Fibroblast of lung (primary cell): ENCODE measurements at regions not wholly inside any gene's neighbourhood (a gene's known extent, or its start where the extent isn't known, plus 50 kb on each side); places are given as distances from the start of the nearest gene placed in this dataset.

Source experiments
- DNase-seq, 2 donors: peaks; one replicate each; pipeline versions ENCODE4 v3.0.0 to v3.0.0-alpha.2; 2010; ENCODE audit warnings: low read depth in 2 of 2
- H2AFZ ChIP-seq: 2 replicates; pipeline ENCODE4 v1.5.1; 2012; ENCODE audit warnings: low read length, control low read depth, inconsistent platforms
- H3K27ac ChIP-seq: 2 replicates; pipeline ENCODE4 v1.5.1; 2011; ENCODE audit warnings: low read length, control low read depth; ENCODE audit not compliant: insufficient read depth
- H3K27me3 ChIP-seq: 2 replicates; pipeline ENCODE4 v1.5.1; 2011; ENCODE audit warnings: mild to moderate bottlenecking, low read length; ENCODE audit not compliant: control insufficient read depth, insufficient read depth
- H3K36me3 ChIP-seq: 2 replicates; pipeline ENCODE4 v1.5.1; 2011; ENCODE audit warnings: low read length; ENCODE audit not compliant: control insufficient read depth, insufficient read depth
- H3K4me1 ChIP-seq: 2 replicates; pipeline ENCODE4 v1.5.1; 2011; ENCODE audit warnings: low read length; ENCODE audit not compliant: control insufficient read depth, insufficient read depth; ENCODE audit errors: extremely low read depth
- H3K4me2 ChIP-seq: 2 replicates; pipeline ENCODE4 v1.5.1; 2011; ENCODE audit warnings: low read length, control low read depth; ENCODE audit not compliant: insufficient read depth; ENCODE audit errors: extremely low read depth
- H3K4me3 ChIP-seq, 4 experiments: fragments of 200-600 bp in 1 of 4; sonication (generic) in 1 of 4; replicated peaks in 1 of 4; 2 replicates each; pipeline ENCODE4 v1.5.1; 2011 to 2016; ENCODE audit warnings: low read length in 4 of 4, low read depth in 3 of 4, mild to moderate bottlenecking in 3 of 4, control low read depth in 2 of 4, inconsistent platforms in 1 of 4, mixed read lengths in 1 of 4; ENCODE audit not compliant: insufficient read depth in 1 of 4; ENCODE audit errors: control extremely low read depth in 1 of 4
- H3K79me2 ChIP-seq: 2 replicates; pipeline ENCODE4 v1.5.1; 2012; ENCODE audit warnings: mild to moderate bottlenecking, low read length, inconsistent platforms; ENCODE audit not compliant: control insufficient read depth, insufficient read depth
- H3K9ac ChIP-seq: 2 replicates; pipeline ENCODE4 v1.5.1; 2011; ENCODE audit warnings: mild to moderate bottlenecking, low read length, control low read depth; ENCODE audit not compliant: insufficient read depth
- H3K9me3 ChIP-seq: 2 replicates; pipeline ENCODE4 v1.5.1; 2012; ENCODE audit warnings: low read depth, low read length; ENCODE audit not compliant: control insufficient read depth, insufficient read depth
- H4K20me1 ChIP-seq: 2 replicates; pipeline ENCODE4 v1.5.1; 2011; ENCODE audit warnings: low read length; ENCODE audit not compliant: control insufficient read depth, insufficient read depth; ENCODE audit errors: extremely low read depth
- CTCF ChIP-seq, 2 donors: IDR thresholded peaks in 1 of 2; conservative IDR thresholded peaks in 1 of 2; 1 replicate in 1 of 2; 2 replicates in 1 of 2; pipeline ENCODE4 v1.5.1; 2011 to 2012; ENCODE audit warnings: low read length in 2 of 2, control low read depth in 1 of 2, inconsistent platforms in 1 of 2, low read depth in 1 of 2, mild to moderate bottlenecking in 1 of 2
- EZH2 ChIP-seq: IDR thresholded peaks from 2 replicates; pipeline ENCODE4 v1.5.1; 2012; ENCODE audit warnings: low read length, control low read depth, mild to moderate bottlenecking; ENCODE audit errors: missing control alignments

- H2AFZ ChIP-seq, result no peak overlapping the region
- TF ChIP-seq CTCF (conservative IDR thresholded peaks at IDR 0.05 in 1 of 2, IDR thresholded peaks at IDR 0.05 in 1 of 2; ENCODE audit: low read depth in 1 of 2, low read length in 2 of 2), result no peak
- TF ChIP-seq EZH2, result no peak
- H3K4me2 ChIP-seq, result no peak overlapping the region
- H3K27me3 ChIP-seq, result no peaks in the 10 kb centered on the region
- H3K36me3 ChIP-seq, result no peaks in the 10 kb centered on the region
- no peaks in the 10 kb centered on the region for H3K79me2 ChIP-seq
- H3K27ac ChIP-seq, result no peak overlapping the region
- H3K4me3 ChIP-seq, result no peak overlapping the region
- H3K9me3 ChIP-seq, result no peaks in the 10 kb centered on the region
- no peaks in the 10 kb centered on the region for H4K20me1 ChIP-seq
- H3K9ac ChIP-seq, result no peak overlapping the region
- no peaks in the 10 kb centered on the region for H3K4me1 ChIP-seq
- DNase-seq, result no peak
Observed at GRCh38 chr4:54902976-54903375, 222.4 kb downstream of the KDR start.

DNA sequence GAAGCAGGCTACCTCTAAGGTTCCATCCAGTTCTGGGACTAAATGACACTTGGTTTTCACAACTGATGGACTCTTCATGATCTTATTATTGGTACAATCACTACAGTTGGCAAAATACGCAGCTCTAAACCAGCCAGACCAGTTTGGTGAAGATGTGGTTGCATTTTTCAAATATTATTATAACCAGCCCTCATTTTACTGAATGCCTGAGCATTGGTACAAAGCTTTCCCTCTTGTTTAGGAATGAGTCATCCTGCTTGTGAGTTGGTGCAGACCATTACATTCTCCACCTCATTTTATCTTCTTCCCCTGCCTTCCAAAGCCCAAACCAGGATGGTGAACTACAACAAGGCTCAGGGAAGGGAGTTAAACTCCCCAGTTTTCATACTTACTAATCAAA lies 223.1 kb downstream of the KDR start:
- Histone ChIP-seq H3K27ac (no peak overlapping the region), H3K4me2 (no peak overlapping the region), H3K9ac (no peak overlapping the region), H3K79me2 (no peaks in the 10 kb centered on the region), H3K27me3 (no peaks in the 10 kb centered on the region), H3K4me1 (peaks cover 2% of the 10 kb centered on the region), H3K9me3 (no peaks in the 10 kb centered on the region), H2AFZ (no peak overlapping the region), H3K4me3 (no peak overlapping the region), H3K36me3 (no peaks in the 10 kb centered on the region), H4K20me1 (no peaks in the 10 kb centered on the region)
- peak in 1 of 2 donors; percentile 51 for DNase-seq
- TF ChIP-seq EZH2, result no peak
- no peak for TF ChIP-seq CTCF (conservative IDR thresholded peaks at IDR 0.05 in 1 of 2, IDR thresholded peaks at IDR 0.05 in 1 of 2; ENCODE audit: low read depth in 1 of 2, low read length in 2 of 2)

- Histone ChIP-seq H3K9ac (no peak overlapping the region), H3K4me1 (peaks cover 2% of the 10 kb centered on the region), H3K27ac (no peak overlapping the region), H3K4me3 (no peak overlapping the region), H3K4me2 (no peak overlapping the region), H2AFZ (no peak overlapping the region), H3K9me3 (no peaks in the 10 kb centered on the region), H3K79me2 (no peaks in the 10 kb centered on the region), H3K27me3 (no peaks in the 10 kb centered on the region), H4K20me1 (no peaks in the 10 kb centered on the region), H3K36me3 (no peaks in the 10 kb centered on the region)
- TF ChIP-seq CTCF (conservative IDR thresholded peaks at IDR 0.05 in 1 of 2, IDR thresholded peaks at IDR 0.05 in 1 of 2; ENCODE audit: low read depth in 1 of 2, low read length in 2 of 2), result no peak
- TF ChIP-seq EZH2, result no peak
- DNase-seq, result no peak
Observed at GRCh38 chr4:54901202-54901601, 224.2 kb downstream of the KDR start.
